Naive thymus-derived CD8-positive, alpha-beta T cell (primary cell): ENCODE measurements at regions not wholly inside any gene's neighbourhood (a gene's known extent, or its start where the extent isn't known, plus 50 kb on each side); places are given as distances from the start of the nearest gene placed in this dataset.

Experiments
- ATAC-seq, 2 donors: fragments of 150-1000 bp; cut with Tn5 transposase in 1 of 2; sonication (Bioruptor Pico), chemical (Tn5 transposase) in 1 of 2; 1 replicate in 1 of 2; 2 replicates in 1 of 2; pipeline ENCODE4 v1.10.0; 2021; ENCODE audit warnings: mild to moderate bottlenecking in 2 of 2, moderate library complexity in 2 of 2
- POLR2A ChIA-PET: fragments of 350-600 bp; sonication (Branson Sonifier 250); formaldehyde crosslinking; loops from one replicate; lab custom pipeline; 2021; ENCODE audit warnings: antibody characterized with exemption; lab: Charles Lee
- DNase-seq, 10 donors: peaks; one replicate each; pipeline versions ENCODE4 v3.0.0 to v3.0.0-alpha.2; 2020 to 2022
- H3K27ac Mint-ChIP-seq, 10 donors: one replicate each; pipeline ENCODE4 v1.8.0; 2020 to 2022; ENCODE audit warnings: mild to moderate bottlenecking in 10 of 10, mixed read lengths in 10 of 10, moderate library complexity in 4 of 10, inconsistent platforms in 1 of 10
- H3K27me3 Mint-ChIP-seq, 5 donors: one replicate each; pipeline ENCODE4 v1.8.0; 2021 to 2022; ENCODE audit warnings: mixed read lengths in 5 of 5
- H3K36me3 Mint-ChIP-seq, 3 donors: one replicate each; pipeline ENCODE4 v1.8.0; 2020 to 2022; ENCODE audit warnings: mixed read lengths in 3 of 3, mild to moderate bottlenecking in 2 of 3, inconsistent platforms in 1 of 3
- H3K4me1 Mint-ChIP-seq, 4 donors: one replicate each; pipeline ENCODE4 v1.8.0; 2021 to 2022; ENCODE audit warnings: mixed read lengths in 4 of 4
- H3K4me3 Mint-ChIP-seq, 10 donors: one replicate each; pipeline ENCODE4 v1.8.0; 2020 to 2022; ENCODE audit warnings: mild to moderate bottlenecking in 10 of 10, mixed read lengths in 10 of 10, moderate library complexity in 6 of 10, inconsistent platforms in 1 of 10
- H3K9me3 Mint-ChIP-seq, 9 donors: one replicate each; pipeline ENCODE4 v1.8.0; 2020 to 2022; ENCODE audit warnings: mixed read lengths in 9 of 9, mild to moderate bottlenecking in 3 of 9, inconsistent platforms in 1 of 9, moderate library complexity in 1 of 9

- no peak overlapping the region for H3K27ac Mint-ChIP-seq
- peaks cover 0 to 3% (median 0%) of the 10 kb centered on the region in 3 donors for H3K36me3 Mint-ChIP-seq
- POLR2A ChIA-PET, result no interaction called here
- peaks cover 3 to 13% (median 7%) of the 10 kb centered on the region in 5 donors for H3K27me3 Mint-ChIP-seq
- H3K4me3 Mint-ChIP-seq, result no peak overlapping the region
- ATAC-seq (no peak), DNase-seq (no peak)
- H3K4me1 Mint-ChIP-seq, result no peaks in the 10 kb centered on the region
- H3K9me3 Mint-ChIP-seq, result peaks cover 0 to 4% (median 0%) of the 10 kb centered on the region in 9 donors
These were observed 96.5 kb upstream of the DAB2 start for GRCh38 chr5:39521098-39521860.

GRCh38 chr5:39520232-39520572 is 95.4 kb upstream of the DAB2 start:
- no peak for ATAC-seq
- H3K4me3 Mint-ChIP-seq, result no peak overlapping the region
- H3K27me3 Mint-ChIP-seq, result peaks cover 4 to 13% (median 5%) of the 10 kb centered on the region in 5 donors
- H3K36me3 Mint-ChIP-seq, result peaks cover 0 to 3% (median 0%) of the 10 kb centered on the region in 3 donors
- no peaks in the 10 kb centered on the region for H3K4me1 Mint-ChIP-seq
- POLR2A ChIA-PET, result no interaction called here
- DNase-seq, result no peak
- no peak overlapping the region for H3K27ac Mint-ChIP-seq
- peaks cover 0 to 4% (median 0%) of the 10 kb centered on the region in 9 donors for H3K9me3 Mint-ChIP-seq

- no peak overlapping the region for H3K27ac Mint-ChIP-seq
- peaks cover 0 to 4% (median 0%) of the 10 kb centered on the region in 9 donors for H3K9me3 Mint-ChIP-seq
- ATAC-seq, result no peak
- H3K4me3 Mint-ChIP-seq, result no peak overlapping the region
- H3K36me3 Mint-ChIP-seq, result peaks cover 0 to 3% (median 0%) of the 10 kb centered on the region in 3 donors
- DNase-seq, result no peak
- no peaks in the 10 kb centered on the region for H3K4me1 Mint-ChIP-seq
- POLR2A ChIA-PET, result no interaction called here
- peaks cover 4 to 13% (median 8%) of the 10 kb centered on the region in 5 donors for H3K27me3 Mint-ChIP-seq
These were observed 94.9 kb upstream of the DAB2 start for GRCh38 chr5:39519566-39520231.

GRCh38 chr5:39519079-39519478 is 94.3 kb upstream of the DAB2 start:
- no peak for DNase-seq
- no peak for ATAC-seq
- Mint-ChIP-seq H3K27ac (no peak overlapping the region), H3K9me3 (peaks cover 0 to 4% (median 0%) of the 10 kb centered on the region in 9 donors), H3K27me3 (peaks cover 4 to 13% (median 8%) of the 10 kb centered on the region in 5 donors), H3K4me1 (no peaks in the 10 kb centered on the region), H3K36me3 (peaks cover 0 to 3% (median 0%) of the 10 kb centered on the region in 3 donors), H3K4me3 (no peak overlapping the region)
- POLR2A ChIA-PET, result no interaction called here

- POLR2A ChIA-PET, result no interaction called here
- ATAC-seq (no peak), DNase-seq (no peak)
- H3K4me1 Mint-ChIP-seq, result no peaks in the 10 kb centered on the region
- H3K9me3 Mint-ChIP-seq, result peaks cover 0 to 4% (median 0%) of the 10 kb centered on the region in 9 donors
- H3K36me3 Mint-ChIP-seq, result peaks cover 0 to 3% (median 0%) of the 10 kb centered on the region in 3 donors
- H3K27me3 Mint-ChIP-seq, result peaks cover 4 to 13% (median 8%) of the 10 kb centered on the region in 5 donors
- H3K4me3 Mint-ChIP-seq, result no peak overlapping the region
- H3K27ac Mint-ChIP-seq, result no peak overlapping the region
These were observed 93.7 kb upstream of the DAB2 start for GRCh38 chr5:39518516-39518915.

GRCh38 chr5:39517800-39518199 is 93.0 kb upstream of the DAB2 start:
- Mint-ChIP-seq H3K27ac (no peak overlapping the region), H3K27me3 (peaks cover 3 to 11% (median 8%) of the 10 kb centered on the region in 5 donors), H3K9me3 (peaks cover 0 to 2% (median 0%) of the 10 kb centered on the region in 9 donors), H3K4me1 (no peaks in the 10 kb centered on the region), H3K36me3 (peaks cover 0 to 3% (median 0%) of the 10 kb centered on the region in 3 donors), H3K4me3 (no peak overlapping the region)
- POLR2A ChIA-PET, result no interaction called here
- DNase-seq, result no peak
- ATAC-seq, result no peak

GRCh38 chr5:39515881-39516280 is 91.1 kb upstream of the DAB2 start:
- H3K4me3 Mint-ChIP-seq, result no peak overlapping the region
- POLR2A ChIA-PET, result no interaction called here
- no peaks in the 10 kb centered on the region for H3K9me3 Mint-ChIP-seq
- H3K27me3 Mint-ChIP-seq, result peaks cover 0 to 9% (median 5%) of the 10 kb centered on the region in 5 donors
- no peak overlapping the region for H3K27ac Mint-ChIP-seq
- H3K36me3 Mint-ChIP-seq, result peaks cover 0 to 3% (median 0%) of the 10 kb centered on the region in 3 donors
- DNase-seq (no peak), ATAC-seq (no peak)
- H3K4me1 Mint-ChIP-seq, result no peaks in the 10 kb centered on the region

- POLR2A ChIA-PET, result no interaction called here
- Mint-ChIP-seq H3K9me3 (no peaks in the 10 kb centered on the region), H3K36me3 (peaks cover 0 to 3% (median 0%) of the 10 kb centered on the region in 3 donors), H3K4me1 (no peaks in the 10 kb centered on the region), H3K27ac (no peak overlapping the region), H3K27me3 (peaks cover 0 to 9% (median 6%) of the 10 kb centered on the region in 5 donors), H3K4me3 (no peak overlapping the region)
- DNase-seq (no peak), ATAC-seq (no peak)
These were observed 88.5 kb upstream of the DAB2 start for GRCh38 chr5:39513236-39513635.

- H3K36me3 Mint-ChIP-seq, result no peaks in the 10 kb centered on the region
- no peak for DNase-seq
- H3K4me3 Mint-ChIP-seq, result no peak overlapping the region
- POLR2A ChIA-PET, result no interaction called here
- ATAC-seq, result no peak
- peaks cover 11 to 19% (median 16%) of the 10 kb centered on the region in 5 donors for H3K27me3 Mint-ChIP-seq
- no peaks in the 10 kb centered on the region for H3K4me1 Mint-ChIP-seq
- no peak overlapping the region for H3K27ac Mint-ChIP-seq
- H3K9me3 Mint-ChIP-seq, result no peaks in the 10 kb centered on the region
These were observed 81.4 kb upstream of the DAB2 start for GRCh38 chr5:39506211-39506610.

- POLR2A ChIA-PET, result no interaction called here
These were observed 81.0 kb upstream of the DAB2 start for GRCh38 chr5:39505791-39506190.

GRCh38 chr5:39505363-39505762 is 80.6 kb upstream of the DAB2 start:
- POLR2A ChIA-PET, result no interaction called here
- ATAC-seq (no peak), DNase-seq (no peak)
- H3K27ac Mint-ChIP-seq, result no peak overlapping the region
- peaks cover 12 to 19% (median 17%) of the 10 kb centered on the region in 5 donors for H3K27me3 Mint-ChIP-seq
- H3K4me3 Mint-ChIP-seq, result no peak overlapping the region
- H3K9me3 Mint-ChIP-seq, result no peaks in the 10 kb centered on the region
- H3K4me1 Mint-ChIP-seq, result no peaks in the 10 kb centered on the region
- no peaks in the 10 kb centered on the region for H3K36me3 Mint-ChIP-seq

More at GRCh38 chr5:39505791-39506190, 81.0 kb upstream of the DAB2 start:
- Mint-ChIP-seq H3K9me3 (no peaks in the 10 kb centered on the region), H3K4me1 (no peaks in the 10 kb centered on the region), H3K36me3 (no peaks in the 10 kb centered on the region), H3K27ac (no peak overlapping the region), H3K27me3 (peaks cover 11 to 19% (median 16%) of the 10 kb centered on the region in 5 donors), H3K4me3 (no peak overlapping the region)
- ATAC-seq (no peak), DNase-seq (no peak)

- no peak for DNase-seq
- Mint-ChIP-seq H3K27me3 (peaks cover 15 to 30% (median 20%) of the 10 kb centered on the region in 5 donors), H3K27ac (no peak overlapping the region), H3K4me1 (no peaks in the 10 kb centered on the region), H3K4me3 (no peak overlapping the region), H3K9me3 (no peaks in the 10 kb centered on the region), H3K36me3 (no peaks in the 10 kb centered on the region)
- POLR2A ChIA-PET, result no interaction called here
- no peak for ATAC-seq
These were observed 78.4 kb upstream of the DAB2 start for GRCh38 chr5:39503155-39503554.

GRCh38 chr5:39502704-39503103 is 77.9 kb upstream of the DAB2 start:
- POLR2A ChIA-PET, result no interaction called here
- Mint-ChIP-seq H3K9me3 (no peaks in the 10 kb centered on the region), H3K4me3 (no peak overlapping the region), H3K27ac (no peak overlapping the region), H3K27me3 (peaks cover 15 to 30% (median 21%) of the 10 kb centered on the region in 5 donors), H3K4me1 (no peaks in the 10 kb centered on the region), H3K36me3 (no peaks in the 10 kb centered on the region)
- no peak for DNase-seq
- ATAC-seq, result no peak
